GM21717 (cell line): ENCODE measurements at regions not wholly inside any gene's neighbourhood (a gene's known extent, or its start where the extent isn't known, plus 50 kb on each side); places are given as distances from the start of the nearest gene placed in this dataset.
A peak's percentile ranks its signal among the peaks of the same experiment; 100 is the strongest.
"Not testable (repeated sequence)": the region's sequence is repeated elsewhere in the genome, so short reads cannot be mapped to it uniquely, and the experiment has no call there.

Experiments used
- ATAC-seq: cut with Tn5 transposase; IDR thresholded peaks from one replicate; pipeline ENCODE4 v1.9.1; 2021; ENCODE audit warnings: mild to moderate bottlenecking, moderate library complexity; ENCODE audit not compliant: unreplicated experiment

DNA sequence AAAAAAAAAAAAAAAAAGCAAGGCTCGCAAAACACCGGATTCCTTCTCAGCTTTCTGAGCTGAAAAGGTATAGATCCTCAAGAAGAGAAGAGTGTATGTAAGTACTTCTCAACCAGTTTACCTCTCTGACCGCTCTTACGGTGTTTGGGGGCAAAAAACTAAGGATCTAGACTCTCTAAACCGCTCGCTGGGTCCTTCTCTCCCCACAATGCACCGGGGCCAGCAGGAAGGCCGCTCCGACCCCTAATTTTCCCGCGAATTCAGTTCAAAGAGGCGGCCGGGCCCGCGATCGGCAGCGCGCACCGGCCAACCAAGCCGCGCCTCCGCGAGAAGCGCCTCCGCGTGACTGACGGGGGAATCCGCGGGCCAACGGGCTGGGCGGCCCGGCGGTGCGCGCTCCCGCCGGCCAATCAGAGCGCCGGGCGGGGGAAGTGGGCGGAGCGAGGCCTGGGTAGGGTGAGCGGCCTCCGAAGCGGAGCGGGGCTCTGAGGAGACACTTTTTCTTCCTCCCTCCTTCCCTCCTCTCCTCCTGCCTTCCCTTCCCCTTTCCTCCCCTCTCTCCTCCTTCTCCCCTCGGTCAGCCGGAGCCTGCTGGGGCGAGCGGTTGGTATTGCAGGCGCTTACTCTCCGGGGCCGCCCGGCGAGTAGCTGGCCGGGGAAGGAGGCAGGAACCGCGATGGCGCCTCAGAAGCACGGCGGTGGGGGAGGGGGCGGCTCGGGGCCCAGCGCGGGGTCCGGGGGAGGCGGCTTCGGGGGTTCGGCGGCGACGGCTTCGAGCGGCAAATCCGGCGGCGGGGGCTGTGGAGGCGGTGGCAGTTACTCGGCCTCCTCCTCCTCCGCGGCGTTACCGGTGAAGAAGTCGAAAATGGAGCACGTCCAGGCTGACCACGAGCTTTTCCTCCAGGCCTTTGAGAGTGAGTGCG, 93.0 kb downstream of the CRLF3 start:
- peak; percentile 81 for ATAC-seq

DNA sequence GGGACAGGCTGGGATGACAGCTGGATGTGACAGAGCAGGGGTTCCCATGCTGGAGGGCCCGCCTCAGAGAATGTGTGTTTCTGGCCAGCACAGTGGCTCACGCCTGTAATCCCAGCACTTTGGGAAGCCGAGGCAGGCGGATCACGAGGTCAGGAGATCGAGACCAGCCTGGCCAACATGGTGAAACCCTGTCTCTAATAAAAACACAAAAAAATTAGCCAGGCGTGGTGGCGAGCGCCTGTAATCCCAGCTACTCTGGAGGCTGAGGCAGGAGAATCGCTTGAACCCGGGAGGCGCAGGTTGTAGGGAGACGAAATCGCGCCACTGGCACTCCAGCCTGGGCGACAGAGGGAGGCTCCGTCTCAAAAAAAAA, 93.7 kb downstream of the CRLF3 start:
- not testable (repeated sequence) for ATAC-seq

- ATAC-seq, result not testable (repeated sequence)
These were observed 94.2 kb downstream of the CRLF3 start for GRCh38 chr17:30730171-30730836.

DNA sequence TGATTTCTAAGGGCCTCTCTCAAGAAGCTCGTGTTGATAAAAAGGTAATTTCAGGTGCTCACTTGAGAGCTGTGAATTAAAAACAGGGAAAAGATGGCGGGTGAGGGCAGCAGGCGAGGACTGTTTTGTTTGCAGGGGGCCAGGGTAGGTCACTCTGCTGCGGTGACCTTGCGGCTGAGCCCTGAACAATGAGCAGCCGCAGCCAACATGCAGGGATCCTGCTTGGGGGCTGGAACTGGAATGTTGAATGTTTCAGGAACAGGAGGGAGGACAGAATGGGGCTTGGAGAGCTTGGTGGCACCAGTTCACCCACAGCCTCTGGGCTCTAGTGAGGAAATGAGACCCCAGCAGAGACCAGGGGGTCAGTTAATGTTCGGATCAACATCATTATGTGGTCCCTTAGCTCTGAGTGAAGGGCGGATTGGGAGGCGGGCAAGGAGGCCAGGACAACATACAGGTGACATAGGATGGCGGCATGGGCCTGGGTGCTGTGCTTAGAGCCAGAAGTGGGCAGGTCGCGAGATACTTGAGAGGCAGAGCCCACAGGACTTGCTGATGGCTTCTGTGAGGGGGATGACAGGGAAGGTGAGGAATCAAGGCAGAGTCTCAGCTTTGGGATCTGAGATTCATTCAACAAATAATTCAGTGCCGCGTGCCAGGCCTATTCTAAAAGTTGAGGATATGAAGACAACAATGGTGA, 94.9 kb downstream of the CRLF3 start:
- not testable (repeated sequence) for ATAC-seq

DNA sequence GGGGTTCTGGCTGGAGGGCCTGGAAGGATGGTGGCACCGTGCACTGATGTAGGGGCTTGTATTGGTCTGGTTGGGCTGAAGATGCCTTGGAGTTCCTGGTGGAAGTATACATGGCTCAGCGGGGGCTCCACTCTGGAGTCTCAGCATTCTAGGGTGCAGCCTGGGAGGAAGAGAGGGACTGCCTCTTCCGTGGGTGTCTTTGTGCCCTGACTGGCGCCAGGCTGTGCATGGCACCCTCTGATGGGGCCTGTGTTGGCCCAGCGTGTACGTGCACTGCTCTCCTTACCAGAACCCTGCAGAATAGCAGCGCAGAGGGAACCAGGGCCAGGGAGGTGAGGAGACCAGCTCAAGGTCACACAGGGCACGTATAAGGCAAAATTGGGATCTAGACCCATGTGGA, 97.0 kb downstream of the CRLF3 start:
- ATAC-seq, result not testable (repeated sequence)

- ATAC-seq, result not testable (repeated sequence)
These were observed 97.8 kb downstream of the CRLF3 start for GRCh38 chr17:30726734-30727133.

GRCh38 chr17:30726310-30726709, 98.2 kb downstream of the CRLF3 start:
- ATAC-seq, result not testable (repeated sequence)

DNA sequence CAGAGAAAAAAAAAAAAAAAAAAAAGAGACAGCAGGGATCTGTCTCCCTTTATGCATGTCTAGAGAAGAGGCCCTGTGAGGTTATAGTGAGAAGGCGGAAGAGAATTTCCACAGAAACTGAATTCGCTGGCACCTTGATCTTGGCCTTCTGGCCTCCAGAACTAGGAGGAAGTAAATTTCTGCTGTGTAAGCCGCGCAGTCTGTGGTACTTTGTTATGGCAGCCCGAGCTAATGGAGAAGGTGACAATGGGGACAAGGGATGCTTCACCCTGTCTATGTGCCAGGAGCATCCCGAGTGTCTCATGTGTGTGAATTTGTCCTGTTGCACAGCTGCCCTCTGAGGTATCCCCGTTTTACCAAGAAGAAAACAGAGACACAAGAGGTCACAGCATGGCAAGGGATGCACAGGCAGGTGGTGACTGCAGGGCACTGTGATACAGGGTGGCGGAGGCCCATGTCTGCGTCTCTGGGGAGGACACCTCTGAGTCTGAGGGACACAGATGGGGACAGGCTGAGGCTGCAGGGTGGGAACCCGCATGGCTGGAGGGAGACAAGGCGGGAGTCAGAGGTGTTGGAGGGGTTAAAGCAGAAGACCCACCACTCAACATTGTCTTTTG, 100.3 kb downstream of the CRLF3 start:
- ATAC-seq, result not testable (repeated sequence)

GRCh38 chr17:30722114-30722780, 102.2 kb downstream of the CRLF3 start:
- ATAC-seq, result not testable (repeated sequence)

- not testable (repeated sequence) for ATAC-seq
These were observed 103.5 kb downstream of the CRLF3 start for GRCh38 chr17:30720971-30721370.

GRCh38 chr17:30720013-30720471, 104.5 kb downstream of the CRLF3 start:
- no peak for ATAC-seq

DNA sequence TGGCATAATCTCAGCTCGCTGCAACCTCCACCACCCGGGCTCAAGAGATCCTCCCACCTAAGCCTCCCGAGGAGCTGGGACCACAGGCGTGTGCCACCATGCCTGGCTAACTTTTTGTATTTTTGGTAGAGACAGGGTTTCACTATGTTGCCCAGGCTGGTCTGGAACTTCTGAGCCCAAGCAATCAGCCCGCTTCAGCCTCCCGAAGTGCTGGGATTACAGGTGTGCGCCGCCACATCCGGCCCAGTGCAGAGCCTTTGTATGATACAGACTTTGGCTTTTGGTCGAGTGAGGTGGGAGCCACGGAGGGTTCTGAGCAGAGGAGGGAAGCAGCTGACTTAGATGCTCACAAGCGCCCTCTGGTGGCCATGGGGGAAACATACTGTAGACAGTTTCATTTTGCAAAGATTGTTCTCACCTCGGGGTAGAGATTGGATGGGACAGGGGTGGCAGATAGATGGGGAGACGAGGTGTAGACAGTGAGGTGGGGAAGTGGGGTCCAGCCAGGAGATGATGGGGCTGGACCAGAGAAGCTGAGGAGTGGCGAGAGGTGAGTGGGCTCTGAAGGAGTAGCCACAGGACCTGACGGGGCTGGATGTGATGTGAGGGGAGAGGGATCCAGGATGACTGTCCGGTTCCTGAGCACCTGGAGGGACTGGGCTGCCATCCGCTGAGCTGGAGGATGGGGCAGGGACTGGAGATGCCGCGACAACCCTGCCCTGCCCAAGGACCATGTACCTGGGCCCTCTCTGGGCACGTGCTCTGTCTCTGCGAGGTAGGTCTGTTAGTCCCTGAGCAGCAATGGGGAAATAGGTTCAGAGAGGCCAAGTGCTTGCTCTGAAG, 105.1 kb downstream of the CRLF3 start:
- ATAC-seq, result not testable (repeated sequence)

DNA sequence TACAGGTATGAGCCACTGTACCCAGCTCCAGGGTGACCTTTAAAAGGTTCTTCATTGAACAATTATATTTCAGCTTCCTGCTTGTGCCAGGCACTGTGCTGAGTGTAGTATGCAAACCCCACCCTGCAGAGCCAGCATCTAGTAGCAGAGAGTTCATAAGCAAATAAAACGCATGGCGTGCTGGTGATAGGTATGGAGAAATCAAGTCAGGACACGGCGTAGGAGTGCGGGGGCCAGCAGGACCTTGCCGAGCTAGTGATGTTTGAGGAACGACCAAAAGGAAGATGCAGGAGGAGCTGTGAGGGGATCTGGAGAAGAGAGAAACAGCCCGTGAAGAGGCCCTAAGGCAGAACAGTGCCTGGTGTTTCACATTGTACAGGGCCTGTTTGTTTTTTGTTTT, 105.8 kb downstream of the CRLF3 start:
- not testable (repeated sequence) for ATAC-seq

GRCh38 chr17:30718099-30718447, 106.4 kb downstream of the CRLF3 start:
- ATAC-seq, result not testable (repeated sequence)

DNA sequence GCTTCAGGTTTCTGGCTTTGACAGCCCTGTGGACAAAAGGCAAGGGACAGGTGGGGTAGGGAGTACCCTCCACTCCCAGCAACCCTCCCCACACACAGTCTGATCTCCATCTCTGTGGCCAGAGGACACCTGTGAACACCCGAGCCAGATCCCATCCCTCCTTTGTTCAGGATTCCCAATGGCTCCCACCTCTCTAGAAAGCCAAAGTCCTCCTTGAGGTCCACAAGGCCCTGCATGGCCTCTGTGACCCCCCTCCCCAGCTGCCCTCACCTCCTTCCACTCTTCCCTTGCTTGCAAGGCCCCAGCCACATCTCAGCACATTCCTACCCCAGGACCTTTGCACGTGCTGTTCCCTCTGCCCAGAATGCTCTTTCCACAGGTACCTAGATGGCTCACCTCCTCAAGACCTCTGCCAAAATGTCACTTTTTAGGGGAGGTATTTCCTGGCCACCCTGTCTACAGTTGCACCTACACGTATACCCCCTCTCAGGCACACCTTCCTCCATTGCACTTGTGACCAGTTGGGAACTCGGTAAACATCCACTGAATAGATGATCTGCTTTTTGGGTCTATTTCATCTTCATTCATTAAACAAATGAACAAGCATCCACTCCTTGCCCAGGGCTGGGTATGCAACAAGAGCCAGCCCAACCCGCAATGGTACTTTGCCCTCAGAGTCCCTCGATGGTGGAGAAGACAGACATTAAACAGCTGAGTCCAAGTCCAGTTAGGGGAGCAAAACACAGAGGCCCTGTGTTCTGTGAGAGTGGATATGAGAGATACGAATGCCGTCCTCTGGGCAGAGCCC, 107.0 kb downstream of the CRLF3 start:
- ATAC-seq, result no peak

- ATAC-seq, result no peak
These were observed 107.8 kb downstream of the CRLF3 start for GRCh38 chr17:30716461-30717290.

DNA sequence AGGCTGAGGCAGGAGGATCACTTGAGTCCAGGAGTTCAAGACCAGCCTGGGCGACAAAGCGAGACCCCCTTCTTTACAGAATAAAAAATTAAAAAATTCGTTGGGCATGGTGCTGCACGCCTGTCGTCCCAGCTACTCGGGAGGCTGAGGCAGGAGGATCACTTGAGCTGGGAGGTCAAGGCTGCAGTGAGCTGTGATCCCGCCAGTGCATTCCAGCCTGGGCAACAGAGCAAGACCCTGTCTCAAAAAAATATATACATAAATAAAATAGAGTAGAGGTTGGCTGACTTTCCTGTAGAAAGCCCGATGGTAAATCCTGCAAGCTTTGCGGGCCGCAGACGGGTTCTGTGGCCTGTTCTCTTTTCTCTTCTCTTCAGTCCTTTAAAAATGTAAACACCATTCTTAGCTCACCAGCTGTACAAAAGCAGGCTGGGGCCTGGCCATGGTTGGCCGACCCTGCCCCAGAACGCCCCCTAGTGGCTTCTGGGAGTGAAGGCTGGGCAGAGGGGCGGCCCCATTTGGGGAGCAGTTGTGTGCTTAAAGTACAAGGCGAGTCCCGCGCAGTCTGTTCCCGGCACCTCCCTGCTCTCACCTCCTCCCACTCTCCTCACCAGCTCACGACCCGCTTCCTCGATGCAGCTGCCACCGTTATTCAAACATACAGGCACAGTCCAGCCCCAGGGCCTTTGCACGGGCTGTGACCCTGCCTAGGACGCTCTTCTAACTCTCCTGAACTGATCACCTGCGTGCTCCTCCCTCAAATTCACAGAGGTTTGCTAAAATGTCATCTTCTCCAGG, 109.5 kb downstream of the CRLF3 start:
- peak; percentile 68 for ATAC-seq
